B cell (primary cell): ENCODE measurements at regions not wholly inside any gene's neighbourhood (a gene's known extent, or its start where the extent isn't known, plus 50 kb on each side); places are given as distances from the start of the nearest gene placed in this dataset.

ENCODE experiments used
- ATAC-seq: fragments of 200-7000 bp; cut with Tn5 transposase; one replicate; pipeline ENCODE4 v1.10.0; 2021; ENCODE audit warnings: low read depth, mild to moderate bottlenecking, moderate number of reproducible peaks, moderate library complexity
- CTCF ChIA-PET: fragments of 350-600 bp; sonication (Branson Sonifier 250); formaldehyde crosslinking; loops from one replicate; lab custom pipeline; 2021; ENCODE audit warnings: antibody characterized with exemption, inconsistent platforms; lab: Charles Lee
- POLR2A ChIA-PET: fragments of 350-600 bp; sonication (Branson Sonifier 250); formaldehyde crosslinking; loops from one replicate; lab custom pipeline; 2021; ENCODE audit warnings: antibody characterized with exemption; lab: Charles Lee
- DNase-seq: peaks from one replicate; pipeline ENCODE4 v3.0.0; 2013
- H2AFZ ChIP-seq: 2 replicates; pipeline ENCODE4 v1.6.1; 2012; ENCODE audit warnings: mild to moderate bottlenecking, low read depth, low read length; ENCODE audit not compliant: insufficient read depth, poor library complexity, severe bottlenecking
- H3K27ac ChIP-seq, 2 donors: 1 replicate in 1 of 2; 2 replicates in 1 of 2; pipeline ENCODE4 v1.5.1; 2012 to 2013; ENCODE audit warnings: low read length in 2 of 2, mild to moderate bottlenecking in 2 of 2, moderate library complexity in 1 of 2
- H3K27me3 ChIP-seq, 4 experiments: fragments of 200-600 bp in 1 of 4; sonication (generic) in 1 of 4; replicated peaks in 1 of 4; 1 replicate in 2 of 4; 2 replicates in 2 of 4; pipeline versions ENCODE4 v1.6.1 to v1.7.0; 2013 to 2016; ENCODE audit warnings: low read length in 3 of 4, mild to moderate bottlenecking in 2 of 4, mixed read lengths in 1 of 4, moderate library complexity in 1 of 4; ENCODE audit not compliant: insufficient read depth in 4 of 4, control insufficient read depth in 3 of 4; ENCODE audit errors: control extremely low read depth in 1 of 4
- H3K36me3 ChIP-seq, 2 experiments: replicated peaks in 1 of 2; 1 replicate in 1 of 2; 2 replicates in 1 of 2; pipeline versions ENCODE4 v1.6.1 to v1.7.1; 2013; ENCODE audit warnings: low read length in 1 of 2; ENCODE audit not compliant: insufficient read depth in 2 of 2, control insufficient read depth in 1 of 2; ENCODE audit errors: control extremely low read depth in 1 of 2, extremely low read depth in 1 of 2
- H3K4me1 ChIP-seq, 2 donors: fragments of 200-600 bp in 1 of 2; sonication (generic) in 1 of 2; 1 replicate in 1 of 2; 2 replicates in 1 of 2; pipeline versions ENCODE4 v1.5.1 to v1.6.1; 2013 to 2017; ENCODE audit warnings: low read length in 2 of 2; ENCODE audit not compliant: control insufficient read depth in 2 of 2, insufficient read depth in 2 of 2
- H3K4me2 ChIP-seq: replicated peaks from 2 replicates; pipeline ENCODE3; 2012; ENCODE audit warnings: mild to moderate bottlenecking, low read depth, low read length; ENCODE audit not compliant: poor library complexity, severe bottlenecking
- H3K4me3 ChIP-seq, 5 experiments: fragments of 200-600 bp in 1 of 5; sonication (generic) in 1 of 5; 1 replicate in 3 of 5; 2 replicates in 2 of 5; pipeline versions ENCODE4 v1.5.1 to v1.7.0; 2011 to 2016; ENCODE audit warnings: low read length in 4 of 5, mild to moderate bottlenecking in 4 of 5, low read depth in 2 of 5, control low read depth in 1 of 5, moderate library complexity in 1 of 5; ENCODE audit not compliant: insufficient read depth in 1 of 5; ENCODE audit errors: control extremely low read depth in 1 of 5, extremely low read depth in 1 of 5
- H3K79me2 ChIP-seq: fragments of 200-600 bp; sonication (generic); one replicate; pipeline ENCODE4 v1.6.0; 2016; ENCODE audit warnings: low read length; ENCODE audit not compliant: control insufficient read depth, insufficient read depth
- H3K9ac ChIP-seq: fragments of 200-600 bp; sonication (generic); 2 replicates; pipeline ENCODE4 v1.6.1; 2017; ENCODE audit warnings: mild to moderate bottlenecking, low read length, moderate library complexity
- H3K9me3 ChIP-seq, 3 donors: one replicate each; pipeline versions ENCODE4 v1.6.1 to v1.7.1; 2013; ENCODE audit warnings: low read length in 2 of 3; ENCODE audit not compliant: control insufficient read depth in 2 of 3, insufficient read depth in 1 of 3; ENCODE audit errors: control extremely low read depth in 1 of 3
- H4K20me1 ChIP-seq: 2 replicates; pipeline ENCODE4 v1.6.0; 2012; ENCODE audit warnings: mild to moderate bottlenecking, low read length; ENCODE audit not compliant: insufficient read depth, control insufficient read depth, poor library complexity, severe bottlenecking
- H3K27ac Mint-ChIP-seq: one replicate; pipeline ENCODE4 v1.8.0; 2021; ENCODE audit warnings: mixed read lengths
- H3K27me3 Mint-ChIP-seq: one replicate; pipeline ENCODE4 v1.8.0; 2021; ENCODE audit warnings: mixed read lengths
- H3K4me1 Mint-ChIP-seq: one replicate; pipeline ENCODE4 v1.8.0; 2021; ENCODE audit warnings: mixed read lengths
- H3K4me3 Mint-ChIP-seq: one replicate; pipeline ENCODE4 v1.8.0; 2021; ENCODE audit warnings: mixed read lengths
- H3K9me3 Mint-ChIP-seq: one replicate; pipeline ENCODE4 v1.8.0; 2022; ENCODE audit warnings: mixed read lengths; ENCODE audit not compliant: insufficient read depth
- CTCF ChIP-seq: fragments of 200-600 bp; IDR thresholded peaks from one replicate; pipeline ENCODE4 v1.8.0; 2022; ENCODE audit warnings: antibody characterized with exemption, mild to moderate bottlenecking
- EZH2 ChIP-seq: IDR thresholded peaks from 2 replicates; pipeline ENCODE4 v1.6.1; 2012; ENCODE audit warnings: borderline replicate concordance, low read depth, mild to moderate bottlenecking, moderate library complexity, low read length; ENCODE audit not compliant: insufficient read depth, poor library complexity, severe bottlenecking
- WGBS: methylation state at CpG from one replicate; pipeline ENCODE4 v1.1.5; 2013; ENCODE audit warnings: missing lambda C conversion rate; ENCODE audit not compliant: insufficient coverage; 5-methylcytosine and 5-hydroxymethylcytosine counted together
- intact Hi-C: fragments of 100-400 bp; cut with micrococcal nuclease; formaldehyde crosslinking; loops from one replicate; pipeline ENCODE4 v1.10.0; 2022

DNA sequence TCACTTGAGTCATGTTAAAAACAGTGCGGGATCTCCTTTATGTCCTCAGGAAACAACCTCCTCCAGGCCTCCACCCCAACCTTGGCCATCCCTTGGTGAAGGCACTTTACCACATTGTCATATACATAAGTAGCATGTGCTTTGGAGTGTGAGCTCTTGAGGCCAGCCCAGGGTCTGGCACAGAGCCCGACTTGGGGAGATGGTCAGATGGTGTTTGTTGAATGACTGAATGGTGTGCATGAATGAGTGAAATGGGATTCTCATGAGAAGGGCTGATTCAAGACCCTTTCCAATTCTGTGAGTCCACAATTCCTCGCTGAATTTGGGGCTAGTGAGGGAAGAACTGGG lies 52.9 kb upstream of the DLK1 start:
- H2AFZ ChIP-seq = no peak overlapping the region
- Mint-ChIP-seq H3K27me3 (peaks cover 34% of the 10 kb centered on the region), H3K4me1 (no peaks in the 10 kb centered on the region), H3K27ac (no peak overlapping the region), H3K4me3 (no peak overlapping the region), H3K9me3 (no peaks in the 10 kb centered on the region)
- intact Hi-C loops = no loop called here
- no peaks in the 10 kb centered on the region for H3K4me1 ChIP-seq
- no peak for DNase-seq
- WGBS = 90% methylated on average over 2 of the region's 3 CpGs
- TF ChIP-seq EZH2 = no peak
- TF ChIP-seq CTCF = no peak
- peaks cover 0 to 20% (median 3%) of the 10 kb centered on the region in 4 experiments for H3K27me3 ChIP-seq
- no peaks in the 10 kb centered on the region for H3K79me2 ChIP-seq
- H3K27ac ChIP-seq = no peak overlapping the region
- H3K4me3 ChIP-seq = no peak overlapping the region
- peaks cover 0 to 6% (median 0%) of the 10 kb centered on the region in 3 donors for H3K9me3 ChIP-seq
- H3K9ac ChIP-seq = no peak overlapping the region
- ChIA-PET CTCF (interaction anchor here (0.7 kb wide), 1 partner anchor 82 kb away, joined by 3 read pairs; no protein-coding TSS in a partner anchor), POLR2A (no interaction called here)
- no peaks in the 10 kb centered on the region for H3K36me3 ChIP-seq
- H3K4me2 ChIP-seq = no peak overlapping the region
- H4K20me1 ChIP-seq = no peaks in the 10 kb centered on the region
- no peak for ATAC-seq

DNA sequence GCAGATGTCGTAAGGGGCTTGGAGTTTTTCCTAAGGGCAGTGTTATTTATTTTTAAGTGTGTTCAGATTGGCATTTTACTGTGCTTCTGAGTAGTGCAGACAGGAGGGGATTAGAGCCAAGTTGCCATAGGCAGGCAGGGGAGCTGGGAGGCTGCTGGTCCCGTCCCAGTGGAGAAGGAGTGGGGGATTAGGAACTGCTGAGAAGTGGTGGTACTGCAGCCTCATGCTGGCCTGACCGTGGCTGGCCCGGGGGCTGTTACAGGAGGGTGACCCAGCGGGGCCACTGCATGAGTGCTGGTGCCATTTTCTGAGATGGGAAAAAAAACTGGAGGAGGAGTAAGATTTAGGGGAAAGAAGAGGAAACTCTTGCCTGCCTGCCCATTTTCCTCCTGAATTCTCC lies 52.3 kb upstream of the DLK1 start:
- DNase-seq = no peak
- no peak overlapping the region for H3K4me2 ChIP-seq
- 95% methylated on average over 5 of the region's 5 CpGs for WGBS

More for the DNA sequence above, 52.3 kb upstream of the DLK1 start:
- Histone ChIP-seq H3K9me3 (peaks cover 0 to 6% (median 0%) of the 10 kb centered on the region in 3 donors), H4K20me1 (no peaks in the 10 kb centered on the region), H3K27ac (no peak overlapping the region), H3K27me3 (peaks cover 0 to 17% (median 3%) of the 10 kb centered on the region in 4 experiments), H3K4me3 (no peak overlapping the region), H3K9ac (no peak overlapping the region), H3K79me2 (no peaks in the 10 kb centered on the region), H3K4me1 (no peaks in the 10 kb centered on the region), H3K36me3 (no peaks in the 10 kb centered on the region), H2AFZ (no peak overlapping the region)
- Mint-ChIP-seq H3K4me3 (no peak overlapping the region), H3K4me1 (no peaks in the 10 kb centered on the region), H3K27me3 (peaks cover 32% of the 10 kb centered on the region), H3K9me3 (no peaks in the 10 kb centered on the region), H3K27ac (no peak overlapping the region)
- intact Hi-C loops = no loop called here
- POLR2A ChIA-PET = no interaction called here
- TF ChIP-seq CTCF (no peak), EZH2 (no peak)
- CTCF ChIA-PET = no interaction called here
- ATAC-seq = no peak
